Right renal cortex interstitium (tissue), 3 donors: ENCODE measurements at regions not wholly inside any gene's neighbourhood (a gene's known extent, or its start where the extent isn't known, plus 50 kb on each side); places are given as distances from the start of the nearest gene placed in this dataset.

ENCODE experiments used
- DNase-seq, 3 donors: peaks; one replicate each; pipeline ENCODE4 v3.0.0-alpha.2; 2013; ENCODE audit warnings: low read depth in 3 of 3, low spot score in 2 of 3

- no peak for DNase-seq
Observed at GRCh38 chr2:129896226-129897100, 83.0 kb upstream of the RAB6C start.

GRCh38 chr2:129901754-129902415, 77.6 kb upstream of the RAB6C start:
- DNase-seq, result no peak

GRCh38 chr2:129902731-129903585, 76.5 kb upstream of the RAB6C start:
- DNase-seq, result no peak

- DNase-seq, result no peak
Observed at GRCh38 chr2:129903586-129904425, 75.7 kb upstream of the RAB6C start.

GRCh38 chr2:129904532-129905446, 74.7 kb upstream of the RAB6C start:
- DNase-seq, result no peak

GRCh38 chr2:129905664-129906081, 73.8 kb upstream of the RAB6C start:
- DNase-seq, result no peak

- DNase-seq, result no peak
Observed at GRCh38 chr2:129906139-129906860, 73.2 kb upstream of the RAB6C start.

- DNase-seq, result no peak
Observed at GRCh38 chr2:129906861-129907235, 72.6 kb upstream of the RAB6C start.

- DNase-seq, result no peak
Observed at GRCh38 chr2:129907256-129907998, 72.0 kb upstream of the RAB6C start.

- no peak for DNase-seq
Observed at GRCh38 chr2:129908721-129909373, 70.6 kb upstream of the RAB6C start.

- no peak for DNase-seq
Observed at GRCh38 chr2:129909651-129910418, 69.6 kb upstream of the RAB6C start.

GRCh38 chr2:129910446-129911362, 68.8 kb upstream of the RAB6C start:
- no peak for DNase-seq

- no peak for DNase-seq
Observed at GRCh38 chr2:129911363-129912065, 68.0 kb upstream of the RAB6C start.

GRCh38 chr2:129912066-129912820, 67.2 kb upstream of the RAB6C start:
- no peak for DNase-seq
